ENCODE measurements at regions not wholly inside any gene's neighbourhood (a gene's known extent, or its start where the extent isn't known, plus 50 kb on each side); places are given as distances from the start of the nearest gene placed in this dataset.

DNA sequence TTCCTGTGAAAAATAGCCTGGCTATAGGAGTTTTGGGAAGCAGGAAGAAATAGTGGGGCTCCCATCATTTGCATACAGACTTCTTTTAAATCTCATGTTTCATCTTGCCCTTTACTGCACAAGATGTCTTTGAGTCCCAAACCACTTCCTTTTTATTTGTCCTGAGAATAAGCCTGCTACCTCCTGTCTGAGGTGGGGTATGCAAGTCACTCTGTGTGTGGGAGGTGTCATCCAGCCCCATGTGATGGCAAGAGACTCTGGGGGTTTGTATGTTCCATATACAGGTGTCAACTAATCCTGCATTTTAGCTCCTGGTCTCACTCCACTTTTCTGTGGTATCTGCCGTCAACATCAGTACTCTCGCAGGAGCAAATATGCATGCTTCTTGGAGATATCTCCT lies 102.0 kb downstream of the OTOL1 start:
- TF ChIP-seq, protein P1, sequence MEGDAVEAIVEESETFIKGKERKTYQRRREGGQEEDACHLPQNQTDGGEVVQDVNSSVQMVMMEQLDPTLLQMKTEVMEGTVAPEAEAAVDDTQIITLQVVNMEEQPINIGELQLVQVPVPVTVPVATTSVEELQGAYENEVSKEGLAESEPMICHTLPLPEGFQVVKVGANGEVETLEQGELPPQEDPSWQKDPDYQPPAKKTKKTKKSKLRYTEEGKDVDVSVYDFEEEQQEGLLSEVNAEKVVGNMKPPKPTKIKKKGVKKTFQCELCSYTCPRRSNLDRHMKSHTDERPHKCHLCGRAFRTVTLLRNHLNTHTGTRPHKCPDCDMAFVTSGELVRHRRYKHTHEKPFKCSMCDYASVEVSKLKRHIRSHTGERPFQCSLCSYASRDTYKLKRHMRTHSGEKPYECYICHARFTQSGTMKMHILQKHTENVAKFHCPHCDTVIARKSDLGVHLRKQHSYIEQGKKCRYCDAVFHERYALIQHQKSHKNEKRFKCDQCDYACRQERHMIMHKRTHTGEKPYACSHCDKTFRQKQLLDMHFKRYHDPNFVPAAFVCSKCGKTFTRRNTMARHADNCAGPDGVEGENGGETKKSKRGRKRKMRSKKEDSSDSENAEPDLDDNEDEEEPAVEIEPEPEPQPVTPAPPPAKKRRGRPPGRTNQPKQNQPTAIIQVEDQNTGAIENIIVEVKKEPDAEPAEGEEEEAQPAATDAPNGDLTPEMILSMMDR (IDR thresholded peaks at IDR 0.05; ENCODE audit: insufficient read depth, low read depth, low read length, missing control alignments) = no peak
- no peak for DNase-seq (ENCODE audit: low read depth)
- no peak overlapping the region for H3K4me3 ChIP-seq (ENCODE audit: low read depth, low read length)

DNA sequence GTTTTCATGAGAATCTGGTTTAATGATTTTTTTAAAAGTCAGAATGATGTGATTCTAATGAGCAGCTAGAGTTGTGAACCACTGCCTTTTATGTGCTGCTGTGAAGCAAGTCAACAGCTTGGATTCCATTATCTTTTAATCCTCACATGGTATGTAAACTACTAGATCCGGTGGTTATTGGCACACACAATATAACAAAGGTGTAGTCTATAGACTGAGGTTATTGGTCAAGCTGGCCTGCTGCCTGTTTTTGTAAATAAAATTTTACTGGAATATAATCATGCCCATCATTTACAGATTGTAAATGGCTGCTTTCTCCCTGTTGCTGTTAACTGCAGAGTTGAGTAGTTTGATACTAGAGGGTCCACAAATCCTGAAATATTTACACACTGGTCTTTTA lies 103.1 kb downstream of the OTOL1 start:
- TF ChIP-seq, protein P1 (IDR thresholded peaks at IDR 0.05; ENCODE audit: insufficient read depth, low read depth, low read length, missing control alignments) = no peak
- no peak overlapping the region for H3K4me3 ChIP-seq (ENCODE audit: low read depth, low read length)
- no peak for DNase-seq (ENCODE audit: low read depth)

DNA sequence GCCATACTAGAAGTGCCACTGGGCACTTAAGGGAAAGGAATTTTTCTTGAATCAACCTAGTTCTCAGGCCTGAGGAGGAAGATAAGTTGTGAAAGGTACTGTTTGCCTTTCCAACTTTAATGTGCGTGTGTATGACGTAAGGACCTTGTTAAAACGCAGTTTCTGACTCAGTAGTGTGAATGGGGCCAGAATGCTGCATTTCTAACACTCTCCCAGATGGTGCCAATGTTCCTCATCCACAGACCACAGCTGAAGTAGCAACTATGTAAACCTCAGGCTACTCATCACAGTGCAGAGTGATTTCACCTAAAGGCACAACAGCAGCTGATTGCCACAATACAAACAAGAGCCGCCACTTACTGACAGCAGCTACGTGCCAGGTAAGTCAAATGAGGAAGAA lies 103.6 kb downstream of the OTOL1 start:
- TF ChIP-seq, protein P1 (IDR thresholded peaks at IDR 0.05; ENCODE audit: insufficient read depth, low read depth, low read length, missing control alignments) = no peak
- DNase-seq (ENCODE audit: low read depth) = no peak
- no peak overlapping the region for H3K4me3 ChIP-seq (ENCODE audit: low read depth, low read length)

DNA sequence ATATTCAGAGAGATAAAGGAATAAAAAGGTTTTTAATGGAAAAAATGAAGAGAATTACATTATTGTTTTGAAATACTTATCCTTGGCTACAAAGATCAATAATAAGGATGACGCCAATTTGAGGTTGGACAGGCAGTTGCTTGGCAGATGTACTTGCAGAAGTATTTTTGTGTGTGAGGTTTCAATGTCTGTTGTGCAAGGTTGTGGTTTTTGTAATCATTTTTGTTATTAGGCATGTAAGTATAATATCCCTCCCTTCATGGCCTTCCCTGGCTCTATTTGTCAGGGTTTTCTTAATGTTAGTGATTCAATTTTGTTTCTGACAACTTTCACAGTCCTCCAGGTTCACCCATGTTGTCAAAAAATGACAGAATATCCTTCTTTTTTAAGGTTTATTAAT lies 105.9 kb downstream of the OTOL1 start:
- no peak overlapping the region for H3K4me3 ChIP-seq (ENCODE audit: low read depth, low read length)
- TF ChIP-seq, protein P1 (IDR thresholded peaks at IDR 0.05; ENCODE audit: insufficient read depth, low read depth, low read length, missing control alignments) = no peak
- no peak for DNase-seq (ENCODE audit: low read depth)

DNA sequence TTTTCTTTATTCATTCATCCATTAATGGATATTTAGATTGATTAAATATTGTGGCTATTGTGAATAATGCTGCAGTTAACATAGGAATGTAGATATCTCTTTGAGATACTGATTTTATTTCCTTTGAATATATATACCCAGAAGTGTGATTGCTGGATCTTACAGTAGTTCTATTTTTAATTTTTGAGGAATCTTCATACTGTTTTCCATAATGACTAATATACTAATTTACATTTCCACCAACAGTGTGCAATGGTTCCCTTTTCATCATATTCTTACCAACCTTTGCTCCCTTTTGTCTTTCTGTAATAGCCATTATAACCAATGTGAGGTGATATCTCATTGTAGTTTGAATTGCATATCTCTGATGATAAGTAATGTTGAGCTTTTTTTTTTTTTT lies 106.3 kb downstream of the OTOL1 start:
- no peak overlapping the region for H3K4me3 ChIP-seq (ENCODE audit: low read depth, low read length)
- TF ChIP-seq, protein P1 (IDR thresholded peaks at IDR 0.05; ENCODE audit: insufficient read depth, low read depth, low read length, missing control alignments) = no peak
- DNase-seq (ENCODE audit: low read depth) = no peak

DNA sequence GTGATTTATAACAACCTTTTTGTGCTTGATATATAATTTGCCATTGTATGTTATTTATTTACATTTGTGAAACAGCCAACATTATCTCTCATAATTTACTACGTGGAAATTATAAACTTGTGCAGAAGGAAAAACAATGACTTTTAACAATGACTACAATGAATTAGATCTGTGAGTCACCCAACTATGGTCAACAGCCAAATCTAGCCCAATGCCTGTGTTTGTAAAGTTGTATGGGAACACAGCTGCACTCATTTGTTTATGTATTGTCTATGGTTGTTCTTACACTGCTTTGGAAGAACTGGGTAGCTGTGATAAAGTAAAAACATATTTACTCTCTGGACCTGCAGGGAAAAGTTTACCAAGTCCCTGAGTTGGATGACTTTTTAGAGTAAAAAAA lies 110.4 kb downstream of the OTOL1 start:
- no peak overlapping the region for H3K4me3 ChIP-seq (ENCODE audit: low read depth, low read length)
- TF ChIP-seq, protein P1 (IDR thresholded peaks at IDR 0.05; ENCODE audit: insufficient read depth, low read depth, low read length, missing control alignments) = no peak
- no peak for DNase-seq (ENCODE audit: low read depth)

DNA sequence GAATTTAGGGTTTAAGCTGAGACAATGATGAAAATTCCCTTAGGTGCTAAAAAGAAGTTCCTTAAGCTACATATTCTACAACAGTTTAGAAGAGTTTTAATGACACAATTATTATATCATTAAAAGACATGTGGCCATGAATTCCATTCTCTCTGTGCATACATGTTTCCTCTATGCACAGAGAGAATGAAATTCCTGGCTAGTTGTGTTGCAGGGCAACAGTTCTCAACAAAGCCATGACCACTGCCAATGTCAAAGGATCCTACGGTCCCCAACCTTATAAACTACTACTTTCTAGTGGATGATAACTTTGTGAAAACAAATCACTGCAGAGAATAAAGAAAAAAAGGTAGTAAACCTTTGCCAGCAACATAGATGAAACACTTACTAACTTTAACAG lies 122.7 kb downstream of the OTOL1 start:
- no peak for DNase-seq (ENCODE audit: low read depth)
- TF ChIP-seq, protein P1 (IDR thresholded peaks at IDR 0.05; ENCODE audit: insufficient read depth, low read depth, low read length, missing control alignments) = no peak
- no peak overlapping the region for H3K4me3 ChIP-seq (ENCODE audit: low read depth, low read length)

Measured in GM12865 (cell line).